ENCODE measurements at regions not wholly inside any gene's neighbourhood (a gene's known extent, or its start where the extent isn't known, plus 50 kb on each side); places are given as distances from the start of the nearest gene placed in this dataset.

DNA sequence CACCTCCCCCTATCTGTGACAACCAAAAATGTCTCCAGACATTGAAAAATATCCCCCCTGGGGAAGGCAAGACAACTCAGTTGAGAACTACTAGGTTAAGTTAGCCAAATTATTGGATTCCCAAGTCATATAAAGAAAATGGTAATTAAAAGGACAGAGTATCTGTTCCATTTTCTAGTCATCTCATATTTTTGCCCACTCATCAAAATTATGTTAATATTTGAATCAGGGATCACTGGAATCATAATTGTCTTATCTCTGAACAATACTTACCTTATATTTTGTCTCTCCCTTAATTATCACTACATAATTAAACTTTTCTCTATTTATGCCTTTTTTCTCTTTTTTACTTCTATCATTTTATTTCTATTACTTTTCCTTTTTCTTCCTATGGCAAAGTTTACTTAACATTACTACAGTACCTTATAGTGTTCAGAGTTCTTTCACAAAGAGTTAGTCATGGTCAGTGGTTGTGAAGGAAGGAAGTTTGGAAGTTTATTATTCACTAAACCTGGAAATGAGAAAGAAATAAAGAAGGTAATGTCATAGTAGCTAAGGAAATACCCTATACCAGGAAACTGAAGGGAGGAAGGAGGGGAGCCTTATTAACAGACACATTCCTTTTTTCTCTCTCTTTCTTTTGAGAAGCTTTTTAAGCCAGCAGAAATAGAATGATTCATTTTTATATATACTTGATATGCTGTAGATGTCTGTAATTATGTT lies 332.9 kb downstream of the COL12A1 start:
- DNase-seq (ENCODE audit: low read depth): no peak
- no peak overlapping the region for H3K4me3 ChIP-seq (ENCODE audit: low read depth, low read length)
- TF ChIP-seq, protein P1, sequence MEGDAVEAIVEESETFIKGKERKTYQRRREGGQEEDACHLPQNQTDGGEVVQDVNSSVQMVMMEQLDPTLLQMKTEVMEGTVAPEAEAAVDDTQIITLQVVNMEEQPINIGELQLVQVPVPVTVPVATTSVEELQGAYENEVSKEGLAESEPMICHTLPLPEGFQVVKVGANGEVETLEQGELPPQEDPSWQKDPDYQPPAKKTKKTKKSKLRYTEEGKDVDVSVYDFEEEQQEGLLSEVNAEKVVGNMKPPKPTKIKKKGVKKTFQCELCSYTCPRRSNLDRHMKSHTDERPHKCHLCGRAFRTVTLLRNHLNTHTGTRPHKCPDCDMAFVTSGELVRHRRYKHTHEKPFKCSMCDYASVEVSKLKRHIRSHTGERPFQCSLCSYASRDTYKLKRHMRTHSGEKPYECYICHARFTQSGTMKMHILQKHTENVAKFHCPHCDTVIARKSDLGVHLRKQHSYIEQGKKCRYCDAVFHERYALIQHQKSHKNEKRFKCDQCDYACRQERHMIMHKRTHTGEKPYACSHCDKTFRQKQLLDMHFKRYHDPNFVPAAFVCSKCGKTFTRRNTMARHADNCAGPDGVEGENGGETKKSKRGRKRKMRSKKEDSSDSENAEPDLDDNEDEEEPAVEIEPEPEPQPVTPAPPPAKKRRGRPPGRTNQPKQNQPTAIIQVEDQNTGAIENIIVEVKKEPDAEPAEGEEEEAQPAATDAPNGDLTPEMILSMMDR (conservative IDR thresholded peaks at IDR 0.05; ENCODE audit: low read depth, low read length): no peak

DNA sequence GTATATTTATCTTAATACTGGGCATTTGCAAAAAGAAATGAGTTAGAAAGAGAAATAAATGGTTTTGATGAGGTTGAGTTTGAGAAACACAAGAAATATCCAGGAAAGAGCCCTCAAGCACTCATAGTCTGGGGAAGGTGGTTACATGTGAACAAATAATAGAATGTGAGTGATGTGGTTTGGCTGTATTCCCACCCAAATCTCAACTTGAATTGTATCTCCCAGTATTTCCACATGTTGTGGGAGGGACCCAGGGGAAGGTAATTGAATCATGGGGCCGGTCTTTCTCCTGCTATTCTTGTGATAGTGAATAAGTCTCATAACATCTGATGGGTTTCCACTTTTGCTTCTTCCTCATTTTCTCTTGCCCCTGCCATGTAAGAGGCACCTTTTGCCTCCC lies 334.1 kb downstream of the COL12A1 start:
- peak; percentile 93 for DNase-seq (ENCODE audit: low read depth)
- TF ChIP-seq, protein P1 (conservative IDR thresholded peaks at IDR 0.05; ENCODE audit: low read depth, low read length): no peak
- no peak overlapping the region for H3K4me3 ChIP-seq (ENCODE audit: low read depth, low read length)

DNA sequence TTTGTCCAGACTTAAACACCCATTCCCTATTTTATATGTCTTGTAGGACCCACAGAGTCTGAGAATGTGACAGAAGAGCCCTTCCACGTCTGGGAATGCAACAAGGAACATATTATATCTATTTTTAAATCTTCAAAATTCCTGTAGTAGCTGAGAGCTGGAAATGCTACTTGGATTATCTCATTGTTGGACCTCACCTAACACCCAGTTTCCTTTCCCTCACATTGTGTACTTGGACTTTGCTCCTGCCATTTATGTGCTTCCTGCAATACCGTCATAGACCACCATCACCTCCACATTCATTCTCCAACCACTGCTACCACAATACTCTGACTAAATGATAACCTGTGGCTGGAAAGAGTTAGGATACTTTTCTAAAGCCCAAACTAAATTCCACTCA lies 335.4 kb downstream of the COL12A1 start:
- no peak for DNase-seq (ENCODE audit: low read depth)
- TF ChIP-seq, protein P1 (conservative IDR thresholded peaks at IDR 0.05; ENCODE audit: low read depth, low read length): peak; percentile 7
- no peak overlapping the region for H3K4me3 ChIP-seq (ENCODE audit: low read depth, low read length)

DNA sequence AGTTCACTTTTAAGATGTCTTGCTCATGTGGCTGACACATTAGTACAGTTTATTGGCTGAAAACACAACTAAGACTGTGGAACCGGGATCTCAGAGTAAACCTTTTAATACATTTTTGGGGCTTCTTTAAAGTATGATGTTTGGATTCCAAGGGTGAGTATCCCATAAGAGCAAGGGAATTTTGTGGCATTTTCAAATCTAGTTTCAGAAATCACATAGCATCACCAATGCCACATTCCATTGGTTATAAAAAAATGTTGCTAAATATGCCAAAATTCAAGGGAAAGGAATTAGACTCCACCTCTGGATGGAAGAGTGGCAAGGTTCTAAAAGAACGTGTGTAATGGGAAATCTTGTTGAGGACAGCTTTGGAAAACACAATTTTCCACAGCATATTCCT lies 338.6 kb downstream of the COL12A1 start:
- H3K4me3 ChIP-seq (ENCODE audit: low read depth, low read length): no peak overlapping the region
- TF ChIP-seq, protein P1 (conservative IDR thresholded peaks at IDR 0.05; ENCODE audit: low read depth, low read length): no peak
- DNase-seq (ENCODE audit: low read depth): no peak

DNA sequence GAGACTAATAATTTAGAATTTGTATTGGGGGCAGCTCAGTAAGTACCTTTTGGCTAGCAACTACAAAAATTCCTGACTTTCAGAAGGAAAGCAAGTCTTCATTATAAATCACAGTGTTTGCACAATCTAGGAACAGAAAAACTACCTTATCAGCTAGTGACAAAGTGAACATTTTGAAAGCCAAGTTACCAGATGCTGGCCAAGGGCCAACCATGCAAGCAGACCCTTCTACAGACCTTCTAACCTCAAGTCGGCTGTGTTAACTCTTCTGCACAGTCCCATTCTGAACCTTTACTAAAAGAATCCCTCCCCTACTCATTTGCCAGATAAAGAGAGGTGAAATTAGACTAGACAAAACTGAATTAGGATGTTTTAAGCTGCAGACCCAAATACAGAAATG lies 341.9 kb downstream of the COL12A1 start:
- TF ChIP-seq, protein P1 (conservative IDR thresholded peaks at IDR 0.05; ENCODE audit: low read depth, low read length): no peak
- no peak overlapping the region for H3K4me3 ChIP-seq (ENCODE audit: low read depth, low read length)
- no peak for DNase-seq (ENCODE audit: low read depth)

DNA sequence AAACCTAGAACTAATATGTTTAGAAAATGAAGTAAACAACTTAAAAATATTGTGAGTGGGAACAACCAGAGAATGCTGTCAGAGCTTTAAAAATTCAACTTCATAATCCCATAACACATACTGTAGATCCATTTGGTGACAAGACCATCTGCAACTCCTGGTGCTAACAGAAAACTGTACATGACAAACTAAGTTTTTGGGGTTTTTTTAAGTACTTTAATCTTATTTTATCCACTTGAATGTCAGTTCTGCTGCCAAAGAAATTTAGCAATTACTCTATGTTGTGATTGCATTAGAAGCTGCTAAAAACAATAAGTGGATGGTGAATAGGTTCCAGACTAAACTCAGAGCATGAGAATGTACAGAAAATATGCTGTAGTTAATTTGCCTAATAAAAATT lies 345.4 kb downstream of the COL12A1 start:
- TF ChIP-seq, protein P1 (conservative IDR thresholded peaks at IDR 0.05; ENCODE audit: low read depth, low read length): no peak
- H3K4me3 ChIP-seq (ENCODE audit: low read depth, low read length): no peak overlapping the region
- DNase-seq (ENCODE audit: low read depth): no peak

DNA sequence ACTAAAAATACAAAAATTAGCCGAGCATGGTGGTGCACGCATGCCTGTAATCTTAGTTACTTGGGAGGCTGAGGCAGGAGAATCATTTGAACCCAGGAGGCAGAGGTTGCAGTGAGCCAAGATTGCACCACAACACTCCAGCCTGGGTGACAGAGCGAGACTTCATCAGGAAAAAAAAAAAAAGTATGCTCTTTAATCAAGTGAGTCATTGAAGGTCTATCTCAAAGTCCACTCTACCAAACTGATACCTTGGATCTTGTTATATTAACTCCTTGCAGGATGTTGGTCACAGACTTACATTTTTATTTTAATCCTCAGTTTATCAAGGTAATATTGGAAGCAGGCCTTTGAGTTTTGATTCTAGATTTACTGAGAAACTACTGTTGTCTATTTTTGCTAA lies 348.7 kb downstream of the COL12A1 start:
- TF ChIP-seq, protein P1 (conservative IDR thresholded peaks at IDR 0.05; ENCODE audit: low read depth, low read length): no peak
- no peak for DNase-seq (ENCODE audit: low read depth)

More for the DNA sequence above, 348.7 kb downstream of the COL12A1 start:
- H3K4me3 ChIP-seq (ENCODE audit: low read depth, low read length): no peak overlapping the region
